ENCODE measurements at regions not wholly inside any gene's neighbourhood (a gene's known extent, or its start where the extent isn't known, plus 50 kb on each side); places are given as distances from the start of the nearest gene placed in this dataset.

DNA sequence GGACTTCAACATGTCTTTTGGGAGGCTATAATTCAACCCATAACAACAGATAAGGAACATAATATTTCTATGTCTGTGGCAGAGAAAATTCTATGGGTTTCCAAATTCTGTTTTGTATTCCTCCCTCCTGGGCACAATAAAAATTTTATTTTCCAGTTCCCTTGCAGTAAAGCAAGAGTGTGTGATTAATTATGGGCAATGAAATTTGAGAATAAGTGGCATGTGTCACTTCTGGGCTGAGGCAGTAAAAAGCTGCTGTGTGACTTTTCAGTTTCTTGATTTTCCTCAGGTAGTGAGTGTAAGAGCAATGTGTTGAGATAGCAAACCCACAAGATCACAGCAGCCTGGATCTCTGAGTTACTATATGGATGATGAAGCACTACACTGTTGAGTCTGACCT, 216.4 kb downstream of the MEIS1 start:
- no peaks in the 10 kb centered on the region for H4K20me1 ChIP-seq (ENCODE audit: control insufficient read depth, insufficient read depth, insufficient read length)
- H3K9me3 Mint-ChIP-seq: peaks cover 11 to 21% of the 10 kb centered on the region in 2 experiments
- no peak overlapping the region for H3K27ac Mint-ChIP-seq
- no peaks in the 10 kb centered on the region for H3K23me2 ChIP-seq (ENCODE audit: insufficient read length, low read depth, low read length, poor library complexity, severe bottlenecking)
- no peak overlapping the region for H2BK12ac ChIP-seq (ENCODE audit: insufficient read length, low read depth, low read length)
- H3K79me1 ChIP-seq (ENCODE audit: insufficient read depth, low read depth, low read length, poor library complexity, severe bottlenecking): no peaks in the 10 kb centered on the region
- no peak overlapping the region for H4K5ac ChIP-seq (ENCODE audit: insufficient read length, low read depth, low read length)
- H2AFZ ChIP-seq (ENCODE audit: low read length): no peak overlapping the region
- H3K36me3 Mint-ChIP-seq (ENCODE audit: insufficient read depth in 1 of 3, low read depth in 3 of 3): peaks cover 0 to 34% (median 2%) of the 10 kb centered on the region in 3 experiments; a peak in 4 of 7 replicates
- no peak overlapping the region for H3K18ac ChIP-seq (ENCODE audit: insufficient read length, low read depth, low read length)
- H2BK5ac ChIP-seq (ENCODE audit: insufficient read length, low read length): no peak overlapping the region
- no peak overlapping the region for H3K23ac ChIP-seq (ENCODE audit: insufficient read length, low read depth, low read length)
- H3K4me3 Mint-ChIP-seq: no peak overlapping the region
- H3K4me2 ChIP-seq (ENCODE audit: insufficient read depth, insufficient read length, low read length): no peak overlapping the region
- no peak for DNase-seq
- no peak overlapping the region for H3K27ac ChIP-seq (ENCODE audit: insufficient read length, low read depth, low read length)
- no peak overlapping the region for H4K8ac ChIP-seq (replicated peaks; ENCODE audit: insufficient read length, low read depth, low read length)
- no peaks in the 10 kb centered on the region for H3K9me3 ChIP-seq (ENCODE audit: control insufficient read depth, low read depth, low read length)
- H3T11ph ChIP-seq (ENCODE audit: low read length): no peak overlapping the region
- H3K4ac ChIP-seq (ENCODE audit: low read depth, low read length): no peak overlapping the region
- peaks cover 17 to 20% of the 10 kb centered on the region in 2 experiments for H3K4me1 Mint-ChIP-seq
- H3K56ac ChIP-seq (ENCODE audit: insufficient read length, low read depth, low read length): no peak overlapping the region
- peaks cover 8% of the 10 kb centered on the region for H3K27me3 Mint-ChIP-seq (ENCODE audit: low read depth)
- H3K4me1 ChIP-seq (ENCODE audit: insufficient read depth, low read length): no peaks in the 10 kb centered on the region
- no peak overlapping the region for H2BK120ac ChIP-seq (ENCODE audit: low read depth, low read length, poor library complexity, severe bottlenecking)
- no peak for TF ChIP-seq CTCF (conservative IDR thresholded peaks at IDR 0.05)
- no peak overlapping the region for H2BK20ac ChIP-seq (ENCODE audit: low read depth, low read length, poor library complexity, severe bottlenecking)
- no peak overlapping the region for H3K14ac ChIP-seq (ENCODE audit: insufficient read depth, low read length)
- H2AK5ac ChIP-seq (ENCODE audit: insufficient read length, low read length): no peak overlapping the region
- H3K79me2 ChIP-seq (ENCODE audit: insufficient read depth, low read length): no peaks in the 10 kb centered on the region
- no peak overlapping the region for H3K9ac ChIP-seq (ENCODE audit: extremely low read depth, insufficient read length, low read length)
- H2BK15ac ChIP-seq (ENCODE audit: low read depth, low read length): no peak overlapping the region
- no peaks in the 10 kb centered on the region for H3K27me3 ChIP-seq (ENCODE audit: insufficient read depth, low read length)
- no peak overlapping the region for H4K91ac ChIP-seq (ENCODE audit: insufficient read length, low read depth, low read length)

All from H9 (cell line).